ENCODE measurements at regions not wholly inside any gene's neighbourhood (a gene's known extent, or its start where the extent isn't known, plus 50 kb on each side); places are given as distances from the start of the nearest gene placed in this dataset.
"Not testable (repeated sequence)": the region's sequence is repeated elsewhere in the genome, so short reads cannot be mapped to it uniquely, and the experiment has no call there.

- H3K27me3 Mint-ChIP-seq: no peaks in the 10 kb centered on the region
- H3K36me3 Mint-ChIP-seq: no peaks in the 10 kb centered on the region
- H3K4me3 Mint-ChIP-seq: no peak overlapping the region
- H3K9me3 Mint-ChIP-seq: no peaks in the 10 kb centered on the region
- no peaks in the 10 kb centered on the region for H3K4me1 Mint-ChIP-seq
- no peak overlapping the region for H3K27ac Mint-ChIP-seq
These were observed 129.0 kb upstream of the ZEB2 start for GRCh38 chr2:144648837-144649465.

DNA sequence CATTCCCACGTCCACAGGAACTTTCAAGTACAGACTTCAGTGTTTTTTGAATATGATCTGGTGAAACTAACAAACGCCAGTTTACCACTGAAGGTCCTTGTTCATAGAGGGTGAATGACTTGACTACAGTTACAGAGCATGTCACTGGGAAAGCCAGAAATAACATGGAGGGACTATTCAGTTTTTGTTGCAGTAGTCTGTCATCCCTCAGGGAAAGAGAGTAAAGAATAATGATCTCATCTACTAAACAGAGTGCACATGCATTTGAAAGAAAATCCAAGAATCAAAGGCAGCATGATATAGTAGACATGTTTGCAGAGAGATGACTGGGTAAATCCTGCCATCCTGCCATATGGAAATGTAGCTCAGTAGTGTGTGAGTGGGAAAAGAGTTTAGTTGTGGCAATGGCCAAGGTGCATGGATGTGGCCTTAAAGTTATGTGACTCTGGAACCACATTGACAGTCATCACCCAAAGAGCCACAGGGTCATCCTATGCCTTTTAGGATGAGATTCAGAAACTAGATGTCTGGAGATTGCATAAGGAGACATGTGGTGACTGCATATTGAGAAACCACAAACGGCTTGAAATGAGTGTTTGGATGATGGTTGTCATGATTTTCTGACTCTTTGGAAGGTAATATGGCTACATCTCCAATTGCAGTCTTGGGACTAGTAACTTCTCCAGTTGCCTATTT is 125.3 kb upstream of the ZEB2 start:
- no peak overlapping the region for H3K27ac Mint-ChIP-seq
- H3K27me3 Mint-ChIP-seq: peaks cover 1% of the 10 kb centered on the region
- H3K4me3 Mint-ChIP-seq: no peak overlapping the region
- H3K36me3 Mint-ChIP-seq: no peaks in the 10 kb centered on the region
- no peaks in the 10 kb centered on the region for H3K9me3 Mint-ChIP-seq
- no peaks in the 10 kb centered on the region for H3K4me1 Mint-ChIP-seq

DNA sequence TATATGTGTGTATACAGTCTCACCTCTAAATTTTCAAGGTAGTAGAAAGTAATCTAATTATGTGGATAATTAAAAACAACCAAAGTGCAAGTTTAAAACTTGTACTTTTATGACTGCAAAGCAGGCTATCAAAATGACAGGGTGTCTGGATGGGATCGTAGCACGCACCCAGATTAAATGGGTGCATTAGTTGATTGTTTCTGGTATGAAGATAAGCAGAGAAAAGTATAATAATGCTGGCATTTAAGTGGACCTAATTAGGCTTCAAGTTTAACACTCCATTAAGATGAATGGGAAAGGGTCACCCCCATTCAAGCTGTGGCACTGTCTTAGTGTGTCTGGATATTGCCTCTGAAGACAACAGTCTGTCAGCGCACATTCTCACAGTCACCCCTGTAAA is 124.6 kb upstream of the ZEB2 start:
- Mint-ChIP-seq H3K36me3 (no peaks in the 10 kb centered on the region), H3K4me3 (no peak overlapping the region), H3K4me1 (no peaks in the 10 kb centered on the region), H3K9me3 (no peaks in the 10 kb centered on the region), H3K27ac (no peak overlapping the region), H3K27me3 (peaks cover 1% of the 10 kb centered on the region)

DNA sequence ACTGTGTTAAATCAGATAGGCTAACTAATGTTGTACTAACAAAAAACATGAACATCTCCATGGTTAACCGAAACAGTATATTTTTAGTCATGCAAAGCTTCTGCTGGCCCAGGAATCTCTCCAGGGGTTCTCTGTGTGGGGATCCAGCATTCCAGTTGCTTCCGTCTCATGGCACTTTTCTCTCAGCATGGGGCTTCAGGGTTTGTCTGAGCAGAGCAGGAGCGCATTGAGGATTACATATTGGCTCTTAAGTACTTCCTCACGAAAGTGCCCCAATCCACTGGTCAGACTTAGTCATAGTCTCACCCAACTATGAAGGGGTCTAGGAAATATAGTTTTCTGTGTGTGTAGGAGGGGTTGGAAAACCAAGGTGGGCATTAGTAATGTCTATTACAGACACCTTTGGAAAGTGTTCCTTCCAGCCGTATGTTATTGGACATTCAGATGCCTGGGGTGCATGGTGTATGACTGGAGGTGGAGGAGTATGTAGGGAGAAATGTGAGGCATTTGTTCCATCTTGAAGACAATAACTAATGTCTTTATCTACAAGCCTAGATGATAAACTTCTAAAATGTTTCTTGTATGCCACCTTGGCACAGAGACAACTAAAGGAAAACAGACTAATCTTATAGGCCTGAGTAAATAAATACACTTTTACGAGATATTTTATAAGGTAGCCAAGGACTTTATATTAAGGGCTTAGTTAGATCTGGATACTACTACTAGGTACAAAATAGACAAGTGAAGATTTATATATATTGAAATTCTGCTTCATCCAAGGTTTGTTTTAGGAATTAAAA is 123.8 kb upstream of the ZEB2 start:
- Mint-ChIP-seq H3K27ac (no peak overlapping the region), H3K9me3 (no peaks in the 10 kb centered on the region), H3K36me3 (no peaks in the 10 kb centered on the region), H3K4me3 (no peak overlapping the region), H3K4me1 (no peaks in the 10 kb centered on the region), H3K27me3 (peaks cover 1% of the 10 kb centered on the region)

- Mint-ChIP-seq H3K36me3 (no peaks in the 10 kb centered on the region), H3K27ac (no peak overlapping the region), H3K4me1 (no peaks in the 10 kb centered on the region), H3K9me3 (no peaks in the 10 kb centered on the region), H3K27me3 (peaks cover 1% of the 10 kb centered on the region), H3K4me3 (no peak overlapping the region)
These were observed 122.9 kb upstream of the ZEB2 start for GRCh38 chr2:144642856-144643255.

- H3K36me3 Mint-ChIP-seq: no peaks in the 10 kb centered on the region
- no peak overlapping the region for H3K27ac Mint-ChIP-seq
- H3K9me3 Mint-ChIP-seq: no peaks in the 10 kb centered on the region
- no peaks in the 10 kb centered on the region for H3K4me1 Mint-ChIP-seq
- no peak overlapping the region for H3K4me3 Mint-ChIP-seq
- peaks cover 1% of the 10 kb centered on the region for H3K27me3 Mint-ChIP-seq
These were observed 122.2 kb upstream of the ZEB2 start for GRCh38 chr2:144642131-144642530.

DNA sequence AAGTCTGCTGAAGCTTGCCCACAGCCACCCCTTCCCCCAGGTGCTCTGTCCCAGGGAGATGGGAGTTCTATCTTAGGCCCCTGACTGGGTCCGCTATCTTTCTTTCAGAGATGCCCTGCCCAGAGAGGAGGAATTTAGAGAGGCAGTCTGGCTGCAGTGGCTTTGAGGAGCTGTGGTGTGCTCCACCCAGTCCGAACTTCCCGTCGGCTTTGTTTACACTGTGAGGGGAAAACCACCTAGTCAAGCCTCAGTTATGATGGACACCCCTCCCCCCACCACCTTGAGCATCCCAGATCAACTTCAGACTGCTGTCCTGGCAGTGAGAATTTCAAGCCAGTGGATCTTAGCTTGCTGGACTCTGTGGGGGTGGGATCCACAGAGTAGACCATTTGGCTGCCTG is 118.3 kb upstream of the ZEB2 start:
- H3K27ac Mint-ChIP-seq, H3K4me3 Mint-ChIP-seq, H3K9me3 Mint-ChIP-seq, H3K4me1 Mint-ChIP-seq, H3K27me3 Mint-ChIP-seq, H3K36me3 Mint-ChIP-seq: not testable (repeated sequence)

DNA sequence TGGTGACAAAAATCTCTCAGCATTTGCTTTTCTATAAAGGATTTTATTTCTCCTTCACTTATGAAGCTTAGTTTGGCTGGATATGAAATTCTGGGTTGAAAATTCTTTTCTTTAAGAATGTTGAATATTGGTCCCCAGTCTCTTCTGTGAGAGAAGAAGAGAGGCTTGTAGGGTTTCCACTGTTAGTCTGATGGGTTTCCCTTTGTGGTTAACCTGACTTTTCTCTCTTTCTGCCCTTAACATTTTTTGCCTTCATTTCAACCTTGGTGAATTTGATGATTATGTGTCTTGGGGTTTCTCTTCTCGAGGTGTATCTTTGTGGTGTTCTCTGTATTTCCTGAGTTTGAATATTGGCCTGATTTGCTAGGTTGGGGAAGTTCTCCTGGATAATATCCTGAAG is 116.9 kb upstream of the ZEB2 start:
- not testable (repeated sequence) for H3K36me3 Mint-ChIP-seq, H3K4me3 Mint-ChIP-seq, H3K27me3 Mint-ChIP-seq, H3K27ac Mint-ChIP-seq, H3K9me3 Mint-ChIP-seq, H3K4me1 Mint-ChIP-seq

- Mint-ChIP-seq H3K9me3 (peaks cover 9% of the 10 kb centered on the region), H3K27ac (no peak overlapping the region), H3K4me3 (no peak overlapping the region)
These were observed 112.9 kb upstream of the ZEB2 start for GRCh38 chr2:144632809-144633208.

DNA sequence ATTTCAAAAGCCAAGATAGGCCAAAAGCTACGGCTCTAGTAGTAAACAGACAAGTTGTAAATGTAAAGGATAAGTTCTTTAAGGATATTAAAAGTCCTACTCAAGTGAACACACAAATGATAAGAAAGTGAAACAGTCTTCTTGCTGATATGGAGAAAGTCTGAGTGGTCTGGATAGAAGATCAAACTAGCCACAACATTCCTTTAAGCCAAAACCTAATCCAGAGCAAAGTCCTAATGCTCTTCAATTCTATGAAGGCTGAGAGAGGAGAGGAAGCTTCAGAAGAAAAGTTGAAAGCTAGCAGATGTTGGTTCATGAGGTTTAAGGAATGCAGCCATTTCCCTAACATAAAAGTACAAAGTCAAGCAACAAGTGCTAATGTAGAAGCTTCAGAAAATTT is 111.7 kb upstream of the ZEB2 start:
- no peak overlapping the region for H3K27ac Mint-ChIP-seq
- H3K4me3 Mint-ChIP-seq: no peak overlapping the region
- H3K9me3 Mint-ChIP-seq: peaks cover 9% of the 10 kb centered on the region
- H3K4me1 Mint-ChIP-seq: no peaks in the 10 kb centered on the region
- H3K27me3 Mint-ChIP-seq: peaks cover 4% of the 10 kb centered on the region
- no peaks in the 10 kb centered on the region for H3K36me3 Mint-ChIP-seq

More at GRCh38 chr2:144632809-144633208, 112.9 kb upstream of the ZEB2 start:
- Mint-ChIP-seq H3K36me3 (no peaks in the 10 kb centered on the region), H3K27me3 (peaks cover 1% of the 10 kb centered on the region), H3K4me1 (no peaks in the 10 kb centered on the region)

GRCh38 chr2:144630459-144631215 is 110.7 kb upstream of the ZEB2 start:
- no peaks in the 10 kb centered on the region for H3K36me3 Mint-ChIP-seq
- H3K4me3 Mint-ChIP-seq: no peak overlapping the region
- H3K4me1 Mint-ChIP-seq: no peaks in the 10 kb centered on the region
- no peak overlapping the region for H3K27ac Mint-ChIP-seq
- peaks cover 4% of the 10 kb centered on the region for H3K27me3 Mint-ChIP-seq
- peaks cover 7% of the 10 kb centered on the region for H3K9me3 Mint-ChIP-seq

GRCh38 chr2:144629935-144630334 is 110.0 kb upstream of the ZEB2 start:
- Mint-ChIP-seq H3K36me3 (no peaks in the 10 kb centered on the region), H3K9me3 (no peaks in the 10 kb centered on the region), H3K27me3 (peaks cover 4% of the 10 kb centered on the region), H3K27ac (no peak overlapping the region), H3K4me3 (no peak overlapping the region), H3K4me1 (no peaks in the 10 kb centered on the region)

GRCh38 chr2:144628566-144628965 is 108.6 kb upstream of the ZEB2 start:
- H3K36me3 Mint-ChIP-seq: no peaks in the 10 kb centered on the region
- H3K4me1 Mint-ChIP-seq: no peaks in the 10 kb centered on the region
- H3K27me3 Mint-ChIP-seq: peaks cover 4% of the 10 kb centered on the region
- no peak overlapping the region for H3K4me3 Mint-ChIP-seq
- no peak overlapping the region for H3K27ac Mint-ChIP-seq
- no peaks in the 10 kb centered on the region for H3K9me3 Mint-ChIP-seq

GRCh38 chr2:144625626-144626025 is 105.7 kb upstream of the ZEB2 start:
- Mint-ChIP-seq H3K4me1 (no peaks in the 10 kb centered on the region), H3K27me3 (peaks cover 7% of the 10 kb centered on the region), H3K4me3 (no peak overlapping the region), H3K27ac (no peak overlapping the region), H3K36me3 (no peaks in the 10 kb centered on the region), H3K9me3 (no peaks in the 10 kb centered on the region)

GRCh38 chr2:144625226-144625625 is 105.3 kb upstream of the ZEB2 start:
- Mint-ChIP-seq H3K27me3 (peaks cover 7% of the 10 kb centered on the region), H3K36me3 (no peaks in the 10 kb centered on the region), H3K27ac (no peak overlapping the region), H3K9me3 (no peaks in the 10 kb centered on the region), H3K4me1 (no peaks in the 10 kb centered on the region), H3K4me3 (no peak overlapping the region)

DNA sequence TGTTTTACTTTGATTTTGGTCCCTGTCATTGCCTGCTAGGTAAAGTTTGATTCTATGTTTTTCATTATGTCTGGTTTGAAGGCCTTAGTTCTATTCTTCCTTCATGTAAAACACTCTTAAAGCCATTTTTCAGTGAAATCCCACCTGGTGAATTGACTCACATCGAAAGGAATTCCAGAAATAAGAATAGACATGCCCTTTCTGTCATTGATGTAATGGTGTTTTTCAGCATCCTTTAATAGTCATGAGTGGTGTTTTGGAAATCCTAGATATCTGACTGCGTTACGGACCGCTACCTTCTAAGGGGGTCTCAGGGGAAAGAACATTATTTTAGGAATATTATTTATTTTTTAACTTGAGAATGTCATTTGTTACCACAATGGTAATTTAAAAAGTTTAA is 104.5 kb upstream of the ZEB2 start:
- no peak overlapping the region for H3K4me3 Mint-ChIP-seq
- peaks cover 7% of the 10 kb centered on the region for H3K27me3 Mint-ChIP-seq
- no peak overlapping the region for H3K27ac Mint-ChIP-seq
- H3K9me3 Mint-ChIP-seq: no peaks in the 10 kb centered on the region
- H3K4me1 Mint-ChIP-seq: no peaks in the 10 kb centered on the region
- H3K36me3 Mint-ChIP-seq: no peaks in the 10 kb centered on the region

Measured in activated naive CD4-positive, alpha-beta T cell treated with anti-CD3 and anti-CD28 coated beads, Interleukin-2, amount 50 U/mL, for 24 hours (primary cell).